Spleen (tissue), 7 donors: ENCODE measurements at regions not wholly inside any gene's neighbourhood (a gene's known extent, or its start where the extent isn't known, plus 50 kb on each side); places are given as distances from the start of the nearest gene placed in this dataset.

Experiments used
- POLR2AphosphoS5 ChIP-seq, 3 donors: sonication (generic); formaldehyde crosslinking; IDR thresholded peaks; one replicate each; pipeline ENCODE4 v1.5.1; 2017; ENCODE audit warnings: antibody characterized with exemption in 3 of 3
- TF ChIP-seq, protein P1 (sequence below), 11 experiments: fragments of 200-600 bp in 7 of 11; fragments of 450-650 bp in 4 of 11; sonication (generic) in 4 of 11; IDR thresholded peaks in 8 of 11; conservative IDR thresholded peaks in 3 of 11; 1 replicate in 7 of 11; 2 replicates in 4 of 11; pipeline versions ENCODE4 v1.4.0 to v1.8.0; 2016 to 2021; ENCODE audit warnings: antibody characterized with exemption in 11 of 11, inconsistent platforms in 4 of 11, mild to moderate bottlenecking in 1 of 11
- donor health status: DM: no; HTN: no; CAD: no; lungs with moderate emphysema.
- donor health status: DM: no; HTN: no; CAD: no.
- donor health status: DM: no; HTN: no; CAD: no.

DNA sequence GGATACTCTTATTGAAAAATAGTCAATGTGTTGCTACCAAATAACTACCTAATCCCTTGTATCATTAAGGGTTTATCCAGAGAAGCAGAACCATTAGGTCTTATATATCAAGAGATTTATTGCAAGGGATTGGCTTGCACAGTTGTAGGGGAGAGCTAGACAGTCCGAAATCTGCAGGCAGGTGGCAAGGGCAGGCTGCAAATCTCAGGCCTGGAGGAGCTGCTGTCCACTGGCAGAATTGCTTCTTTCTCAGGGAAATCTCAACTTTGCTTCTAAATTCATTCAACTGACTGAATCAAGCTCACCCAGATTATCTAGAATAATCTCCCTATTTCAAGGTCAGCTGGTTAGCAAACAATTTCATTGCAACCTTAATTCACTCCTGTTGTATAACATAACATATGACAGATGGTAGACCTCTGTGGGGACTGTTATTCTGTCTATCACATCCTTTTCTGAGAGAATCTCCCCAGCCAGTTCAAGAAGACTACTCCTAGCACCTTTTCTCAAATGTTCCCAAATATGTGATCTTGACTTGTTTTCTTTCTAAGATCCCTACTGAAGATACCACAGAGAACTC is 194.2 kb downstream of the NHLRC3 start:
- TF ChIP-seq, protein P1, sequence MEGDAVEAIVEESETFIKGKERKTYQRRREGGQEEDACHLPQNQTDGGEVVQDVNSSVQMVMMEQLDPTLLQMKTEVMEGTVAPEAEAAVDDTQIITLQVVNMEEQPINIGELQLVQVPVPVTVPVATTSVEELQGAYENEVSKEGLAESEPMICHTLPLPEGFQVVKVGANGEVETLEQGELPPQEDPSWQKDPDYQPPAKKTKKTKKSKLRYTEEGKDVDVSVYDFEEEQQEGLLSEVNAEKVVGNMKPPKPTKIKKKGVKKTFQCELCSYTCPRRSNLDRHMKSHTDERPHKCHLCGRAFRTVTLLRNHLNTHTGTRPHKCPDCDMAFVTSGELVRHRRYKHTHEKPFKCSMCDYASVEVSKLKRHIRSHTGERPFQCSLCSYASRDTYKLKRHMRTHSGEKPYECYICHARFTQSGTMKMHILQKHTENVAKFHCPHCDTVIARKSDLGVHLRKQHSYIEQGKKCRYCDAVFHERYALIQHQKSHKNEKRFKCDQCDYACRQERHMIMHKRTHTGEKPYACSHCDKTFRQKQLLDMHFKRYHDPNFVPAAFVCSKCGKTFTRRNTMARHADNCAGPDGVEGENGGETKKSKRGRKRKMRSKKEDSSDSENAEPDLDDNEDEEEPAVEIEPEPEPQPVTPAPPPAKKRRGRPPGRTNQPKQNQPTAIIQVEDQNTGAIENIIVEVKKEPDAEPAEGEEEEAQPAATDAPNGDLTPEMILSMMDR (IDR thresholded peaks at IDR 0.05 in 8 of 11, conservative IDR thresholded peaks at IDR 0.05 in 3 of 11) = no peak
- no peak for TF ChIP-seq POLR2AphosphoS5 (IDR thresholded peaks at IDR 0.05)
